Fibroblast of villous mesenchyme (primary cell): ENCODE measurements at regions not wholly inside any gene's neighbourhood (a gene's known extent, or its start where the extent isn't known, plus 50 kb on each side); places are given as distances from the start of the nearest gene placed in this dataset.

Experiments
- DNase-seq: peaks from one replicate; pipeline ENCODE4 v3.0.0-alpha.2; 2010; ENCODE audit warnings: low read depth
- H3K4me3 ChIP-seq: 2 replicates; pipeline ENCODE4 v1.5.1; 2011; ENCODE audit warnings: low read depth, mild to moderate bottlenecking, low read length
- TF ChIP-seq, protein P1 (sequence below): IDR thresholded peaks from 2 replicates; pipeline ENCODE4 v1.5.1; 2012; ENCODE audit warnings: low read depth, mild to moderate bottlenecking, low read length; ENCODE audit not compliant: insufficient read depth

DNA sequence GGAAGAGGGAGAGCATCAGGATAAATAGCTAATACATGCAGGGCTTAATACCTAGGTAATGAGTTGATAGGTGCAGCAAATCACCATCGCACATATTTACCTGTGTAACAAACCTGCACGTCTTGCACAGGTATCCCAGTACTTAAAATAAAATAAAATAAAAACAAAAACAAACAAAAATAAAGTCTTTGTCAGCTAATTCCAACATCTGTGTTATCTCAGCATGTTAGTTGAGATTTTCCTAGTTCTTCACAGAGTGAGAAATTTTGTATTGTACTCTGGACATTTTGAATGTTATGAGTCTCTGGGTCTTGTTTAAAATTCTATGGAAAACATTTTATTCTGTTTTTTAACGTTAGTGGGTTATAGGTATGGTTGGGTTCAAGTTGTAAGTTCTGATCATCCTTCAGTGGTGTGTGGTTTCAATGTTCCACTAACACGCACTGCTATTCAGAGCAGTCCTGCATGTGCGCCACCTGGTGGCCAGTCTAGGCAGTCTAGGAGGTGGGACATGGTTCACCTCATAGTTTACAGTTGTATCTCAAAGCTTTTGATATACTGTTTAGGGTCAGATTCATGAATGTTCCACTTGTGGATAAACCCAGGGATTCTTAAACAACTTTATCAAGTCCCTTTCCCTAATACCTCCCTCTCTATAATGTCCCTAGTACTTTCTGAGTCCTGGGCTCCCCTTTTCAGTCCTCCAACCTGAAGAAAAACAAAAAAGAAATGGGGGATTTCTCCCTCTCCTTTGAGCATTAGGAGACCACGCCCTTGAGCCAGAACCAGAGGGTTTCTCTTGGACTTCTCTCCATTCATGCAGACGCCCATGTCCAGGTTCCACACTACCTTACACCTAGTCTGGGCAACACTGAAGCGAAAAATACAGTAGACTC lies 213.4 kb upstream of the GATA6 start:
- TF ChIP-seq, protein P1, sequence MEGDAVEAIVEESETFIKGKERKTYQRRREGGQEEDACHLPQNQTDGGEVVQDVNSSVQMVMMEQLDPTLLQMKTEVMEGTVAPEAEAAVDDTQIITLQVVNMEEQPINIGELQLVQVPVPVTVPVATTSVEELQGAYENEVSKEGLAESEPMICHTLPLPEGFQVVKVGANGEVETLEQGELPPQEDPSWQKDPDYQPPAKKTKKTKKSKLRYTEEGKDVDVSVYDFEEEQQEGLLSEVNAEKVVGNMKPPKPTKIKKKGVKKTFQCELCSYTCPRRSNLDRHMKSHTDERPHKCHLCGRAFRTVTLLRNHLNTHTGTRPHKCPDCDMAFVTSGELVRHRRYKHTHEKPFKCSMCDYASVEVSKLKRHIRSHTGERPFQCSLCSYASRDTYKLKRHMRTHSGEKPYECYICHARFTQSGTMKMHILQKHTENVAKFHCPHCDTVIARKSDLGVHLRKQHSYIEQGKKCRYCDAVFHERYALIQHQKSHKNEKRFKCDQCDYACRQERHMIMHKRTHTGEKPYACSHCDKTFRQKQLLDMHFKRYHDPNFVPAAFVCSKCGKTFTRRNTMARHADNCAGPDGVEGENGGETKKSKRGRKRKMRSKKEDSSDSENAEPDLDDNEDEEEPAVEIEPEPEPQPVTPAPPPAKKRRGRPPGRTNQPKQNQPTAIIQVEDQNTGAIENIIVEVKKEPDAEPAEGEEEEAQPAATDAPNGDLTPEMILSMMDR: peak; percentile 98
- no peak overlapping the region for H3K4me3 ChIP-seq
- DNase-seq: peak; percentile 66

DNA sequence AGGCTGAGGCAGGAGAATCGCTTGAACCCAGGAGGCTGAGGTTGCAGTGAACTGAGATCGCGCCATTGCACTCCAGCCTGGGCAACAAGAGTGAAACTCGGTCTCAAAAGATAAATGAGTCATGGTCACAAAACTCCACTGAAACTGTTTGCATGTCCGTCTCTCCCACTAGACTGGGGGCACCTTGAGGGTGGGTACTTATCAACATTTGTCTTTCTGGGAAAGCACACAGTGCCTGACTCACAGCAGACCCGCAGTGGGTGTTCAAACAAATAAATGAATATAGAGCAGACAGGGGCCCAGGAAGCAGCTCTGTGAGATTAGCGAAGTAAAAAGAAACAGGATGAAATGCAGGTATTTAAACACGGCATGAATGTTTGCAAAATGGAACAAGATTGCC lies 211.1 kb upstream of the GATA6 start:
- TF ChIP-seq, protein P1: no peak
- DNase-seq: no peak
- no peak overlapping the region for H3K4me3 ChIP-seq

DNA sequence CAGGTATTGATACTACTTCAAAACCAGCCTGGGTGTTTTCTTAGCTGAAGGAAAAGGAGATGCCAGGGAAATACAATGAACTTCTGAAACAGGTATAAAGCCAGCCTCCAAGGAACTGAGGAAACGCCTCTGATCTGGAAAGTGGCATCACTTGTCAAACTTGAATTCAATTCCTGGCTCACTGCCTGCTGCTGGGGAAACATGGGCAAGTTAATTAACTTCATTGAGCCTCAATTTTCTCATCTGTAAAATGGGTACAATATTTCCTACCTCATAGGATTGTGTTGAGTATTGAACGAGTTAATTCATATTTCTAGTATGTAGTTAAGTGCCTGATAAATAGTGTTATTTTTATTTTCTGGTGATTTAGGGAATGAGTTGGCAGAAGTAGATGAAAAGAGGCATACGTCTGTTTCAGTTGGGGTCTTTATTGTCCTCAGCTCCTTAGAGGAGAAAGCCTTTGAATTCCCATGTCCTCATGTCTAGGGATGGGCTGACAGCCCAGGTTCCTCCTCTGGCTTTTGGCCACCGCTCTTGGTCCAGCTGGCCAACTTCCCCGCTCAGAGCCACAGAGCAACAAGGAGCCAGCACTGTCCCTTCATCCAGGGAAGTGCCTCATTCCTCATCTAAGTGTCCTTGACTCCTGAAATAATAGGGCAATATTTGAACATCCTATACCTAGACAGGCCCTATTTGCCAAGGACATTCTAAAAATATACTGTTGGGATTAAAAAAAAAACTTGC lies 210.5 kb upstream of the GATA6 start:
- H3K4me3 ChIP-seq: no peak overlapping the region
- no peak for DNase-seq
- TF ChIP-seq, protein P1: no peak

DNA sequence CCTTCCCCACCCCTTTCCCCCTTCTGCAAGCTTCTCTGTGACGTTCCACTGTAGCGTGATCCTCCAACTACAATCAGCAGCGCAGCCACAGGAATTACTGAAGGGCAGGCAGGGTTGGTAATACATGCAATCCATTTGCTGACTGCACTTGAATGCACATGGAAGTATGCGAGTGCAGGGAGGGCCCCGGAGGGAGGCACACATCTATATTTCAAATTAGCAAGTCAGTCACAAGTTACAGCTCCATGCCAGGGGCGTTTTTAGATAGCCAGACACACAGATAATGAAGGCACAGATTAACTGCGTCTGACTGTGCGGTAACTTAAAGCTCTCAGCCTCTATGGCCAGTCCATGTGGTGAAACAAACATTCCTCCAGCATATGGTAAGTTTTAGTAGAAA lies 209.2 kb upstream of the GATA6 start:
- TF ChIP-seq, protein P1: no peak
- no peak overlapping the region for H3K4me3 ChIP-seq
- peak; percentile 41 for DNase-seq

DNA sequence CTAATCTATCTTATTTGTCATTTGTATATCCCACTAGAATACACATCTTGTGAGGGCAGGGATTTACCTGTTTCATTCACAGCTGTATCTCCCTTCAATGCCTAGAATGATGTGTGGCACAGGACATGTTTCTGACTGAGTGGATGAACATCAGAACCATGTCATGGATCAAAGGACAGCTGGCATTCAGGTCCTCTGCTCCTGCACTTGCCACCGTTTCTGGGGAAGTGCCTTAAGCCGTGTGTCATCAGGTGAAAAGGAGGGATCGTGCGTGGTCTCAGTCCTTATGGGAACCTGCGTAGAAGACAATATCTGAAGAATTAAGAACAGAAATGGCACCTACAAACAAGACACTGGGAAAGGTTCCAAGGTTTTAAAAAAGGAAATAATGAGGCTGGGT lies 206.1 kb upstream of the GATA6 start:
- TF ChIP-seq, protein P1: no peak
- no peak overlapping the region for H3K4me3 ChIP-seq
- DNase-seq: no peak

- no peak overlapping the region for H3K4me3 ChIP-seq
- TF ChIP-seq, protein P1: no peak
- DNase-seq: no peak
Observed at GRCh38 chr18:21968338-21968737, 201.1 kb upstream of the GATA6 start.
